ENCODE measurements at regions not wholly inside any gene's neighbourhood (a gene's known extent, or its start where the extent isn't known, plus 50 kb on each side); places are given as distances from the start of the nearest gene placed in this dataset.

GRCh38 chr16:48932216-48932855 lies 322.4 kb upstream of the N4BP1 start:
- DNase-seq, result no peak

- no peak for DNase-seq
Observed at GRCh38 chr16:48930951-48931553, 321.1 kb upstream of the N4BP1 start.

GRCh38 chr16:48919791-48920190 lies 309.8 kb upstream of the N4BP1 start:
- DNase-seq, result no peak

DNA sequence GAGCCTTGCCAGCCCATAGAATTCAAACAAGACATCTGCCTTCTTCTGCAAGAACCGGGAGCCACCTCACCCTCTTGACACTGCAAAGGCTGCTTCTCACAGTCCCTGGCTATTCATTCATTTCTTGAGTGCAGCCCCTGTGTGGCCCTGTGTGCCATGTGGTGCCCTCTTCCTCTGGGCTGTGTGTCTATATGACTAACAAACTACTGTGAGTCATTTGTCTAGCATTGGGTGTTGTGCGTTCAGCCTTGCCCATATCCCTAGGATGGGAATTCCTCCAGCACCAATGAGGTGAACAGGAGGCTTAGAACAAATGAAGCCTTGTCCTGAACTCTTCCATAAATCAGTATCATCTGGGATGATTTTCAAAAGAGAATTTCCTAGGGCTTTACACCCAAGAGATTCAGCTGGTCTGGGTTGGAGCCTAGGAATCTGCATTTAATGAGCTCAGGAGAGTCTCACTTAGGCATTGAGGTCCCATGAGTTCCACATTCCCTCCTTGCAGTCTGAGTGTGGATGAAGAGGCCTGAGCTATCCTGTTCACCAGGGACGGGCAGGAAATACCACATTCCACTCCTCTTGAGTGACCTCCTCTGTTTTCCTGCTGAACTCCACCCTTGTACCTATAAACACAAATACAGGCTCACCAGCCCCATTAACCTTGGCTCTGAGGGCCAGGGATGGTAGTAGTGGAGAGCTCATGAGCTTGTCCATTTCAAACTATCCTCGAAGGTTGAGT lies 308.7 kb upstream of the N4BP1 start:
- DNase-seq, result no peak

GRCh38 chr16:48916566-48916965 lies 306.6 kb upstream of the N4BP1 start:
- no peak for DNase-seq

- no peak for DNase-seq
Observed at GRCh38 chr16:48914070-48914469, 304.1 kb upstream of the N4BP1 start.

DNA sequence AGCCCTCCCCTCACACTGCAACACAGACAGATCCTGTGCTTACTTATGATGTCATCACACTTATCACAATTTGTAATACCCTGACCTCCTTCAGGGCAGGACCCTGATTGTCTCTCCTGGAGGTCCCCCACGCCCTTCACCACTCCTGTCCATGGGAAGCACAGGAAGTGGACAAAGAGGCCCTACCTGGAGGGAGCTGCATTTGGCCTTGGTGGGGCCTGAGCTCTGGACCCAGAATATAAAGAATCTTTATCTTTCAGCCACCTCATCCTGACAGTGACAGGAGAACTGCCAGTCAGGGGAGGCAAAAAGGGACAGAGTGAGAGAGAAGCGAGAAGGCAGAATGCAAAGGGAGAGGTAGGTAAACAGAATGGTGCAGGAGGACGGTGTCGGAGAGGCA lies 303.4 kb upstream of the N4BP1 start:
- no peak for DNase-seq

- DNase-seq, result no peak
Observed at GRCh38 chr16:48912360-48912759, 302.4 kb upstream of the N4BP1 start.

- DNase-seq, result peak in 1 of 2 experiments; percentile 7
Observed at GRCh38 chr16:48911700-48912099, 301.7 kb upstream of the N4BP1 start.

GRCh38 chr16:48910214-48910613 lies 300.2 kb upstream of the N4BP1 start:
- no peak for DNase-seq

- no peak for DNase-seq
Observed at GRCh38 chr16:48909231-48909630, 299.3 kb upstream of the N4BP1 start.

DNA sequence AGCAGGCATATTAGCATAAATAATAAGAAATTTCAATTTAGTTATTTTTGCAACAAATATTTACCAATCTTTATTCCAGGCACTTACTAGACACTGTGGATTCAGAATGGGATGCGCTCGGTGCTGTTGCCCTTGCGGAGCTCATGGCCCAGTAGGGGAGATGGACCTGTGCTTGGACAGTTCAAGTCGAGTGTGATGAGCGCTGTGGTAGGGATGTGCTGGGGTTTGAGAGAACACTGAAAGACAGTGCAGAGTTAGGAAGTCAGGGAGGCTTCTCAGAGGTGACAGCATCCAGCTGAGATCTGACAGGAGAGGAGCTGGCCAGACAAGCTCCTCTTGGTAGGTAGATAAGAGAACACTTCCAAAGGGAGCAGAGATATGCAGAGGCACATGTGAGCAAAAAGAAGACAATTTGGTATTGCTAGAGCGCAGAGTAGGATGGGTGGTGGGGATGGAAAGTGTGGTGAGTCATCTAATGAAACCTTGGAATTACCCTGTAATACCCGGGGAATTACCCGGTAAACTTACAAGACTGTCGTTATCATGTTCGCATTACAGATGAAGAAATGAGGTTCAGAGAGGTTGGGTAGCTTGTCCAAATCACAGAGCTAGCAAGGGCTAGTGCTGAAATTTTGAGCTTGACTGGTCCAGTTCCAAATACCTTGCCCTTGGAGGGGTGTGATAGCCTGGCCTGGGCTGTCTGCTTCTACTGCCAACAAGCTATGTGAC lies 298.1 kb upstream of the N4BP1 start:
- DNase-seq, result no peak

DNA sequence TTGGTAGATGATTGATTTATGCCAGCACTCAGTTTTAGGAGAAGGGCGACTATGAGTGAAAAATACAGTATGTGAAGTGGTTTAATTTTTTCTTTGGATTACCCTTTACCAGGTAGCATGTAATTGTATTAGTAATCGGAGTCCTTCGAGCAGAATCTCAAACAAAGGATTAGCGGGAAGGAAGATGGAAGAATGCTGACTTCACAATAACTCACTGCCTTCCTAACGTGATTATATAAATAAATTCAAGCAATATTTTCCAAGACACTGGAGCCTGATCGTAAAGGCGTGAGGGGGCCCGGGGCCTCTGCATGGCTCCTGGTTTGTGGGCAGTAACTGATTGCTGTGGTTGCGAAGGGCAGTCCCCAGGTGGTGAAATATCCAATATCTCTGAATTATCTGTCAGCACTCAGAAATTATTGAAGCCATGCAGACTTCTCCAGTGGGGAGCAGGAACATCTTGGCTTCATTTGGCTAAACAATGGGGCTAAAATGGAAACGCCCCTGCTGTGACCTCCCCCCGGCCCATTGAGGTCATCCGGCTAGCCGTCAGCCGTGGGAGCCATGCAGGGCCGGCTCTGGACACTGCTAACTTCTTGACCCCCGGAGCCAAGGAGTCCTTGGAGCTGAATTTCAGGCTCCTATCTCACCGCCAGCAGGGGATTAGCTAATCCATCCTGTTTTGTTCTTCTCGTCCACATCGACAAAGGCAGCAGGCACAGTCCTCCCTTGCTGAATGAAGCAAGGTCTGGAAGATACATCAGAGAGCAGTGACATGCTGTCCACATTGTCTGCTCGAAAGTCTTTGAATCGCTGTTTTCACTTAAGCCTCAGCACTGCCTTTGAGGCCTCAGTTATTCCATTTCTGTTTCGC lies 295.9 kb upstream of the N4BP1 start:
- no peak for DNase-seq

- no peak for DNase-seq
Observed at GRCh38 chr16:48904333-48904732, 294.4 kb upstream of the N4BP1 start.

DNA sequence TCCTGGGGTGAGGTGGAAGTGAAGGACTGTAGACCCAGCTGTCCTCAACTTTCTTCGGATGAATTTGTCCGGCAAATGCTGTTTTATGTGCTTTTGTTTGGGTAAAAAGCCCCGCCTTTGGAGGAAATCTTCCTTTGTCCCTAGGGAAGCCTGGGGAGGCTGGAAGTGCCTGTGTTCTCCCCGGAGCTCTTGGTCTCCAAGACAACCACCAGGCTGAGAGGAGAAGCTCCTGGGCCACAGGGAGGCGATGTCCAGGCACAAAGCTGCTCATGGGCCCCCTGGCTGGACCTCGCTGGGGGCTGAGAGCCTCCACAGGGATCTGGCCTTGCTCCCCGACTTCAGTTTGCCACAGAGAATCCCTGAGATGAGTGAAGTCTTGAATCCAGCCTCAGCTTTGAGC lies 293.1 kb upstream of the N4BP1 start:
- DNase-seq, result no peak

DNA sequence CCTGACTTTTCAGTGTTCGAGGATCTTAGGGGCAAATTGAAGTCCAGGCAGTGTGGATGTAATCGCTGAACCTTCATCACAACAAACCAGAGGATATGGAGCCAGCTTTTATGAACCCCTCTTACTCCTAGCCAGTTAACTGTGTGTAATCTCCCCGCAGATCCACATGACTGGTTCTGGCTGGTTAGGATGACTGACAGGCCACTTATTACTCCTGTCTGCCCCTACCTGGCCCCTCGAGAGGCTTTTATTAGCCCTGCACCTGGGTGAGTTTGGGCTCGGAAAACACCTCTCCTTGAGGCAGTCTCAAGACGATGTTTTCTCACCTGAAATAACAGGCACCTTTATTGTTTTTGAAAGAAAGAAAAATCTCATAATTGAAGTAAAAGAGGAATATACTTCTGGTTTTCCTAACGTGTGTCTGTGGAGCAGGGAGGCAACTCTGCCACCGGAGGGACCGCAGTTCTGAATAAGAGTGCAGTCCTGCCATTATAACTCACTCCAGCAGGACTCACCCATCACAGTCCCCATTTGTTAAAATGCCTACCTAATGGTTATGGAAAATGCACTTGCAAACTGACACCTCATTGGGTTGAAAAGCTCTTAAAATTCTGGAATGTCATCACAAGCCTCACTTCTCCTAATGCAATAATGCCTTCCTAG lies 291.9 kb upstream of the N4BP1 start:
- DNase-seq, result no peak

DNA sequence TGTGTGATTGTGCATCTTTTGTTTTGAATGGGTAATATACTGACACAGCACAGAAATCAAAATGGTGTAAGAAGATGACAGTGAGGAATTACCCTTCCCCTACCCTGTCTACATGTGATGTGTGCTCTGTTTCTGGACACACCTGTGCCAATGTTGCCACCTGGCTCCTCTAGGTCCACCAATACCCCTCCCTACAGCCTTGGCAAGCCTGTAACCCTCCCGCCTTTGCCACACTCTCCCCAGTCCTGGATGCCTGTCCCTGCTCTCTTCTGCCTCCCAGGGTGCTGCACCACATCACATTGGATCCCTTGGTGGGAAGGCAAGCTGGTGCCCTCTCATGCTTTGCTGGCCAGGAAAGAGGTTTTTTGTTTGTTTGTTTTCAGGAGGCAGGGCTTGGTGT lies 289.5 kb upstream of the N4BP1 start:
- DNase-seq, result no peak

- DNase-seq, result no peak
Observed at GRCh38 chr16:48897698-48898205, 287.8 kb upstream of the N4BP1 start.

GRCh38 chr16:48895142-48895541 lies 285.2 kb upstream of the N4BP1 start:
- DNase-seq, result no peak

- no peak for DNase-seq
Observed at GRCh38 chr16:48892893-48893292, 282.9 kb upstream of the N4BP1 start.

- no peak for DNase-seq
Observed at GRCh38 chr16:48887646-48888210, 277.7 kb upstream of the N4BP1 start.

DNA sequence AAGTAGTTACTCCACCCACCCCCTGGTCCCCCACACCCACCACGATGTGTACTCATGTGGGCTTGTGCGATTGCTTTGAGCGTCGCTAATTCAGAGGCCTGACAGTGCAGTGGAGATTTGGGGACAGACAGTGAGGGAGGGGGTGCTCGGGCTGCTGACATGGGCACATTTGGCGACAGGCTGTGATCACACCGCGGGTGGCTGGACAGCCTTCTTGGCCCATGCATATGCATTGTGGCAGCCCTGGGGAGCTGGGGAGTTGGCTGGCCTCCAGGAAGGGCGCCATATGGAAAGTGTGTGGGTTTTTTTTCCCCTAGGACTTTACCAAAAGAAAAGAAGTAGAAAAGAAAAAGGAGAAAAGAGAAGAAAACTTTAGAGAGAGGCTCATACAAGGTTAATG lies 275.5 kb upstream of the N4BP1 start:
- DNase-seq, result no peak

Data from SHP77 (cell line).